ENCODE measurements at regions not wholly inside any gene's neighbourhood (a gene's known extent, or its start where the extent isn't known, plus 50 kb on each side); places are given as distances from the start of the nearest gene placed in this dataset.

GRCh38 chr14:31970744-31971143 is 106.4 kb upstream of the ARHGAP5 start:
- Histone ChIP-seq H3K27ac (ENCODE audit: insufficient read depth, low read length, poor library complexity, severe bottlenecking) (no peak overlapping the region), H3K4me1 (ENCODE audit: control insufficient read depth, insufficient read depth, low read length, poor library complexity, severe bottlenecking) (no peaks in the 10 kb centered on the region), H3K4me3 (ENCODE audit: insufficient read depth, low read depth, low read length, poor library complexity, severe bottlenecking) (no peak overlapping the region), H3K9me3 (ENCODE audit: control insufficient read depth, low read length) (no peaks in the 10 kb centered on the region), H3K27me3 (replicated peaks; ENCODE audit: control insufficient read depth, insufficient read depth, low read length, poor library complexity, severe bottlenecking) (no peaks in the 10 kb centered on the region), H3K36me3 (ENCODE audit: control insufficient read depth, insufficient read depth, low read length) (no peaks in the 10 kb centered on the region)
- DNase-seq = no peak

DNA sequence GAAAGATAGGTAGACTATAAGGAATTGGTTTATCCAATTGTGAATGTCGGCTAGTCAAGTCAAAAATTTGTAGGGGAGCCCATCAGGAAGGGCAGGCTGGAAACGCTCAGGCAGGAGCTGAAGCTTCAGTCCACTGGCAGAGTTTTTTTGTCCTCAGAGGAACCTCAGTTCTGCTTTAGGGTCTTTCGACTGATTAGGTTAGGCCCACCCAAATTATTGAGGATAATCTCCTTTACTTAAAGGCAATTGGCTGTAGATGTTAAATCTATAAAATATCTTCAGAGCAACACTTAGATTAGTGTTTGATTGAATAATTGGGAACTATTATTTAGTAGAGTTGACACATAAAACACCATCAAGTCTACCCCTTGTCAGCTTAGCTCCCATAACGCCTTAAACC is 105.5 kb upstream of the ARHGAP5 start:
- Histone ChIP-seq H3K4me3 (ENCODE audit: insufficient read depth, low read depth, low read length, poor library complexity, severe bottlenecking) (no peak overlapping the region), H3K36me3 (ENCODE audit: control insufficient read depth, insufficient read depth, low read length) (no peaks in the 10 kb centered on the region), H3K4me1 (ENCODE audit: control insufficient read depth, insufficient read depth, low read length, poor library complexity, severe bottlenecking) (no peaks in the 10 kb centered on the region), H3K9me3 (ENCODE audit: control insufficient read depth, low read length) (no peaks in the 10 kb centered on the region), H3K27me3 (replicated peaks; ENCODE audit: control insufficient read depth, insufficient read depth, low read length, poor library complexity, severe bottlenecking) (no peaks in the 10 kb centered on the region), H3K27ac (ENCODE audit: insufficient read depth, low read length, poor library complexity, severe bottlenecking) (no peak overlapping the region)
- no peak for DNase-seq

GRCh38 chr14:31977001-31977556 is 100.0 kb upstream of the ARHGAP5 start:
- no peaks in the 10 kb centered on the region for H3K36me3 ChIP-seq (ENCODE audit: control insufficient read depth, insufficient read depth, low read length)
- no peaks in the 10 kb centered on the region for H3K9me3 ChIP-seq (ENCODE audit: control insufficient read depth, low read length)
- no peaks in the 10 kb centered on the region for H3K27me3 ChIP-seq (replicated peaks; ENCODE audit: control insufficient read depth, insufficient read depth, low read length, poor library complexity, severe bottlenecking)
- no peak overlapping the region for H3K4me3 ChIP-seq (ENCODE audit: insufficient read depth, low read depth, low read length, poor library complexity, severe bottlenecking)
- DNase-seq = no peak
- H3K27ac ChIP-seq (ENCODE audit: insufficient read depth, low read length, poor library complexity, severe bottlenecking) = no peak overlapping the region
- H3K4me1 ChIP-seq (ENCODE audit: control insufficient read depth, insufficient read depth, low read length, poor library complexity, severe bottlenecking) = no peaks in the 10 kb centered on the region

DNA sequence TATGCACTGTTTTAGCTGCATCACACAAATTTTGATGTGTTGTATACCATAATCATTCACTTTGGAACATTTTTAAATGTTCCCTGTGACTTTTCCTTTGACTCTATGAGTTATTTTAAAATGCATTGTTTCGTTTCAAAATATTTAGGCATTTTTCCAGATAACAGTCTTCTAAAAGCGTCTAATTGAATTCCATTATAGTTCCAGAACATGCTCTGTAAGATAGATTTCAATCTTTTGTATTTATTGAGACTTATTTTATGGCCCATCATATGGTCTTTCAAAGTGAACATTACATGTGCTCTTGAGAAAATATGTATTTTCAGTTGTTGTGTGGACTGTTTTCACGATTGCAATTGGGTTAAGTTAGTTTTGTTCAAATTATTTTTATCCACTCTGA is 98.7 kb upstream of the ARHGAP5 start:
- H3K27me3 ChIP-seq (replicated peaks; ENCODE audit: control insufficient read depth, insufficient read depth, low read length, poor library complexity, severe bottlenecking) = no peaks in the 10 kb centered on the region
- no peak overlapping the region for H3K4me3 ChIP-seq (ENCODE audit: insufficient read depth, low read depth, low read length, poor library complexity, severe bottlenecking)
- H3K9me3 ChIP-seq (ENCODE audit: control insufficient read depth, low read length) = no peaks in the 10 kb centered on the region
- no peak for DNase-seq
- no peaks in the 10 kb centered on the region for H3K36me3 ChIP-seq (ENCODE audit: control insufficient read depth, insufficient read depth, low read length)
- no peak overlapping the region for H3K27ac ChIP-seq (ENCODE audit: insufficient read depth, low read length, poor library complexity, severe bottlenecking)
- H3K4me1 ChIP-seq (ENCODE audit: control insufficient read depth, insufficient read depth, low read length, poor library complexity, severe bottlenecking) = no peaks in the 10 kb centered on the region

- Histone ChIP-seq H3K36me3 (ENCODE audit: control insufficient read depth, insufficient read depth, low read length) (no peaks in the 10 kb centered on the region), H3K27ac (ENCODE audit: insufficient read depth, low read length, poor library complexity, severe bottlenecking) (no peak overlapping the region), H3K4me1 (ENCODE audit: control insufficient read depth, insufficient read depth, low read length, poor library complexity, severe bottlenecking) (no peaks in the 10 kb centered on the region), H3K9me3 (ENCODE audit: control insufficient read depth, low read length) (no peaks in the 10 kb centered on the region), H3K27me3 (replicated peaks; ENCODE audit: control insufficient read depth, insufficient read depth, low read length, poor library complexity, severe bottlenecking) (no peaks in the 10 kb centered on the region), H3K4me3 (ENCODE audit: insufficient read depth, low read depth, low read length, poor library complexity, severe bottlenecking) (no peak overlapping the region)
- no peak for DNase-seq
Observed at GRCh38 chr14:31982642-31983041, 94.5 kb upstream of the ARHGAP5 start.

DNA sequence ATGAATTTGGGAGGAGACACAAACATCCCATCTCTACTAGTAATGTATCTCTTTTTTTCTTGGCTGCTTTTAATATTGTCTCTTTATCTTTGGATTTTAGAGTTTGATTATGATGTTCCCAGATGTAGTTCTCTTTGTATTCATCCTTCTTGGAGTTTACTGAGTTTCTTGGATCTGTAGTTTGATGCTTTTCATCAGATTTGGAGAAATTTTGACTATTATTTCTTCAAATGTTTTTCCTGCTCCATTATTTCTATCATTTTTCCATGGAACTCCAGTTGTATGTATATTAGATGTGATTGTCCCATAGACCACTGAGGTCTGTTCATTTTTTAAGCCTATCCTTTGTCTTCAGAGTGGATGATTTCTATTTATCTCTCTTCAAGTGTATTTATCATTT is 90.7 kb upstream of the ARHGAP5 start:
- no peak overlapping the region for H3K27ac ChIP-seq (ENCODE audit: insufficient read depth, low read length, poor library complexity, severe bottlenecking)
- no peaks in the 10 kb centered on the region for H3K9me3 ChIP-seq (ENCODE audit: control insufficient read depth, low read length)
- no peak overlapping the region for H3K4me3 ChIP-seq (ENCODE audit: insufficient read depth, low read depth, low read length, poor library complexity, severe bottlenecking)
- DNase-seq = no peak
- no peaks in the 10 kb centered on the region for H3K27me3 ChIP-seq (replicated peaks; ENCODE audit: control insufficient read depth, insufficient read depth, low read length, poor library complexity, severe bottlenecking)
- no peaks in the 10 kb centered on the region for H3K36me3 ChIP-seq (ENCODE audit: control insufficient read depth, insufficient read depth, low read length)
- no peaks in the 10 kb centered on the region for H3K4me1 ChIP-seq (ENCODE audit: control insufficient read depth, insufficient read depth, low read length, poor library complexity, severe bottlenecking)

- Histone ChIP-seq H3K4me3 (ENCODE audit: insufficient read depth, low read depth, low read length, poor library complexity, severe bottlenecking) (no peak overlapping the region), H3K27me3 (replicated peaks; ENCODE audit: control insufficient read depth, insufficient read depth, low read length, poor library complexity, severe bottlenecking) (no peaks in the 10 kb centered on the region), H3K27ac (ENCODE audit: insufficient read depth, low read length, poor library complexity, severe bottlenecking) (no peak overlapping the region), H3K4me1 (ENCODE audit: control insufficient read depth, insufficient read depth, low read length, poor library complexity, severe bottlenecking) (no peaks in the 10 kb centered on the region), H3K36me3 (ENCODE audit: control insufficient read depth, insufficient read depth, low read length) (no peaks in the 10 kb centered on the region), H3K9me3 (ENCODE audit: control insufficient read depth, low read length) (no peaks in the 10 kb centered on the region)
- DNase-seq = no peak
Observed at GRCh38 chr14:31987721-31988120, 89.4 kb upstream of the ARHGAP5 start.

GRCh38 chr14:31988244-31988643 is 88.9 kb upstream of the ARHGAP5 start:
- Histone ChIP-seq H3K27me3 (replicated peaks; ENCODE audit: control insufficient read depth, insufficient read depth, low read length, poor library complexity, severe bottlenecking) (no peaks in the 10 kb centered on the region), H3K27ac (ENCODE audit: insufficient read depth, low read length, poor library complexity, severe bottlenecking) (no peak overlapping the region), H3K36me3 (ENCODE audit: control insufficient read depth, insufficient read depth, low read length) (no peaks in the 10 kb centered on the region), H3K9me3 (ENCODE audit: control insufficient read depth, low read length) (no peaks in the 10 kb centered on the region), H3K4me3 (ENCODE audit: insufficient read depth, low read depth, low read length, poor library complexity, severe bottlenecking) (no peak overlapping the region), H3K4me1 (ENCODE audit: control insufficient read depth, insufficient read depth, low read length, poor library complexity, severe bottlenecking) (no peaks in the 10 kb centered on the region)
- no peak for DNase-seq

DNA sequence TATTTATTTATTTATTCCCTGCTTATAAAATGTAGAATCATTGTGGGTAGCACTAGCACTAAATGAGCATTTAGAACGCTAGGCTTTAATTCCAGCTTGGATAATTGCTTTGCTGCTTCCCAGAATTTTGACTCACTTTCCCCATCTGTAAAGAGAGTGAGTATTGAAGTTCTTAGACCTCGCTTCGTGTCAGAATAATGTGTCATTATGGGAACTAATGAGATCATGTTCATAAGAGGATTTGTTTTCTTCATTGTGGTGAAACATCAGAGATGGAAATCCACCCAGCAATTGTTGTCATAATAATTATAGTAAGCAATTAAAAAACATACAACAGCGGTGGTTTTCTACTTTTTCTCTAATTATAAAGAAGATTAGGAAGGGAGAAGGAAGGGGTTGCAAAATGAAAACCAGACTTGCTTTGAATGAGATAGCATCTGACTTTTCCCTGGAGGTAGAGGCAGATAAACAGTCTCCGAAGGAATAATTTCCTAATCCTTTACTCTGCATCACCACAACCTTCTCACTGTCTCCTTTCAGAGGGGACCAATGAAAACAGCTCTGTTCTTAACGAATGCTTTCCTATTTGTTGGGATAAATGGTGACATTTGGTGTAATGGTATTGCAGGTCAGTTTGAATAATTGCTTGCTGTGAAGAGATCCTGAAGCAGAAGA is 86.8 kb upstream of the ARHGAP5 start:
- H3K4me1 ChIP-seq (ENCODE audit: control insufficient read depth, insufficient read depth, low read length, poor library complexity, severe bottlenecking) = no peaks in the 10 kb centered on the region
- no peak overlapping the region for H3K4me3 ChIP-seq (ENCODE audit: insufficient read depth, low read depth, low read length, poor library complexity, severe bottlenecking)
- H3K36me3 ChIP-seq (ENCODE audit: control insufficient read depth, insufficient read depth, low read length) = no peaks in the 10 kb centered on the region
- no peak overlapping the region for H3K27ac ChIP-seq (ENCODE audit: insufficient read depth, low read length, poor library complexity, severe bottlenecking)
- DNase-seq = no peak
- H3K9me3 ChIP-seq (ENCODE audit: control insufficient read depth, low read length) = no peaks in the 10 kb centered on the region
- no peaks in the 10 kb centered on the region for H3K27me3 ChIP-seq (replicated peaks; ENCODE audit: control insufficient read depth, insufficient read depth, low read length, poor library complexity, severe bottlenecking)

DNA sequence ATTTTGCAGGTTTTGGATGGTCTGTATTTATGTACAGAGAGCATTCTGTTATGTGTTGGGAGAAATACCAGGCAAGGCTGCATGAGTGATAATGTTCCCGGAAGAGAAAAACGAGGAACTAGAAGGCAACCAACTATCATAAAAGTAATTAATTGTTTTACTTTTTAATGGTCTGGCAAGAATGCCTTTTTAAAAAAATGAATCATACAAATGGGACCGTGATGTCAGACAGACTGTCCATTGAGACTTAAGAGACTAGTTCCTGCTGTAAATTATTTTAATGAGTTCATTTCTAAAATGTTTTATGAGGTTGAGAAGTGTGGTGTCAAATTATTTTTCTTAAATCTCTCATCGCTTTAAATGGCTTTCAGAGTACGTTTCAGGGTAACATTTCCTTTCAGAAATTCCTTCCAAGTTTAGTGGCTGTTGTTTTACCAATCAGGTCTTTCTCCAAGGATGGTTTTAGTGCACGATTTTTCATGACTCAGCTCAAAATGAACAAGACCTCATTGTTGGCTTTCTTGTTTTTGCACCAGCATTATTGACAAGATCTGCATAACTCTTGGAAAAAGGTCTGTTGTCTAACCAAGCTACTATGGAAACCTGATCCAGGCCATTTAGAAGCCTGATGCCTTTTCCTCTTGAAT is 86.1 kb upstream of the ARHGAP5 start:
- H3K27me3 ChIP-seq (replicated peaks; ENCODE audit: control insufficient read depth, insufficient read depth, low read length, poor library complexity, severe bottlenecking) = no peaks in the 10 kb centered on the region
- no peak overlapping the region for H3K4me3 ChIP-seq (ENCODE audit: insufficient read depth, low read depth, low read length, poor library complexity, severe bottlenecking)
- H3K36me3 ChIP-seq (ENCODE audit: control insufficient read depth, insufficient read depth, low read length) = no peaks in the 10 kb centered on the region
- no peaks in the 10 kb centered on the region for H3K4me1 ChIP-seq (ENCODE audit: control insufficient read depth, insufficient read depth, low read length, poor library complexity, severe bottlenecking)
- H3K9me3 ChIP-seq (ENCODE audit: control insufficient read depth, low read length) = no peaks in the 10 kb centered on the region
- DNase-seq = no peak
- no peak overlapping the region for H3K27ac ChIP-seq (ENCODE audit: insufficient read depth, low read length, poor library complexity, severe bottlenecking)

Data from effector memory CD4-positive, alpha-beta T cell (primary cell).